ENCODE measurements at regions not wholly inside any gene's neighbourhood (a gene's known extent, or its start where the extent isn't known, plus 50 kb on each side); places are given as distances from the start of the nearest gene placed in this dataset.

DNA sequence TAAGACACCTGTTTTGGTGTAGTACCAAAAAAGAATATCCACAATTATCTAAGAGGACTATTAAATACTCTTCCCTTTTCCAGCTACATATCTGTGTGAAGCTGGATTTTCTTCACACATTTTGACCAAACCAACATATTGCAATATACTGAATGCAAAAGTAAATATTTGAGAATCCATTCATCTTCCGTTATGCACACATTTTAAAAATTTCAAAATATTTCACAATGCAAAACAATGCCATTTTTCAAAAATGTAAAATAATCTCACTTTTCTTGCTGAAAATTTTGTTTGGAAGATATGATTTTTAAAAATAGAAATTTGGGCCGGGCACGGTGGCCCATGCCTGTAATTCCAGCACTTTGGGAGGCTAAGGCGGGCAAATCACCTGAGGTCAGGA lies 133.9 kb upstream of the FUT8 start (continued):
- TF ChIP-seq, protein P1, sequence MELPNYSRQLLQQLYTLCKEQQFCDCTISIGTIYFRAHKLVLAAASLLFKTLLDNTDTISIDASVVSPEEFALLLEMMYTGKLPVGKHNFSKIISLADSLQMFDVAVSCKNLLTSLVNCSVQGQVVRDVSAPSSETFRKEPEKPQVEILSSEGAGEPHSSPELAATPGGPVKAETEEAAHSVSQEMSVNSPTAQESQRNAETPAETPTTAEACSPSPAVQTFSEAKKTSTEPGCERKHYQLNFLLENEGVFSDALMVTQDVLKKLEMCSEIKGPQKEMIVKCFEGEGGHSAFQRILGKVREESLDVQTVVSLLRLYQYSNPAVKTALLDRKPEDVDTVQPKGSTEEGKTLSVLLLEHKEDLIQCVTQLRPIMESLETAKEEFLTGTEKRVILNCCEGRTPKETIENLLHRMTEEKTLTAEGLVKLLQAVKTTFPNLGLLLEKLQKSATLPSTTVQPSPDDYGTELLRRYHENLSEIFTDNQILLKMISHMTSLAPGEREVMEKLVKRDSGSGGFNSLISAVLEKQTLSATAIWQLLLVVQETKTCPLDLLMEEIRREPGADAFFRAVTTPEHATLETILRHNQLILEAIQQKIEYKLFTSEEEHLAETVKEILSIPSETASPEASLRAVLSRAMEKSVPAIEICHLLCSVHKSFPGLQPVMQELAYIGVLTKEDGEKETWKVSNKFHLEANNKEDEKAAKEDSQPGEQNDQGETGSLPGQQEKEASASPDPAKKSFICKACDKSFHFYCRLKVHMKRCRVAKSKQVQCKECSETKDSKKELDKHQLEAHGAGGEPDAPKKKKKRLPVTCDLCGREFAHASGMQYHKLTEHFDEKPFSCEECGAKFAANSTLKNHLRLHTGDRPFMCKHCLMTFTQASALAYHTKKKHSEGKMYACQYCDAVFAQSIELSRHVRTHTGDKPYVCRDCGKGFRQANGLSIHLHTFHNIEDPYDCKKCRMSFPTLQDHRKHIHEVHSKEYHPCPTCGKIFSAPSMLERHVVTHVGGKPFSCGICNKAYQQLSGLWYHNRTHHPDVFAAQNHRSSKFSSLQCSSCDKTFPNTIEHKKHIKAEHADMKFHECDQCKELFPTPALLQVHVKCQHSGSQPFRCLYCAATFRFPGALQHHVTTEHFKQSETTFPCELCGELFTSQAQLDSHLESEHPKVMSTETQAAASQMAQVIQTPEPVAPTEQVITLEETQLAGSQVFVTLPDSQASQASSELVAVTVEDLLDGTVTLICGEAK (IDR thresholded peaks at IDR 0.05), result no peak
- TF ChIP-seq, protein P1 (CRISPR knock-in tag; IDR thresholded peaks at IDR 0.05), result no peak
- TF ChIP-seq CREM (IDR thresholded peaks at IDR 0.05), result 0 out of 2 replicates have a peak, but pooled peaks have one; percentile 12
- TF ChIP-seq CREM (CRISPR knock-in tag; IDR thresholded peaks at IDR 0.05), result no peak
- TF ChIP-seq NCOR1 (IDR thresholded peaks at IDR 0.05; ENCODE audit: borderline replicate concordance, low read length), result no peak
- no peak for TF ChIP-seq HMG20B (CRISPR knock-in tag; conservative IDR thresholded peaks at IDR 0.05)
- no peak for TF ChIP-seq HNRNPL (IDR thresholded peaks at IDR 0.05; ENCODE audit: low read depth, low read length)
- TF ChIP-seq, protein P2, sequence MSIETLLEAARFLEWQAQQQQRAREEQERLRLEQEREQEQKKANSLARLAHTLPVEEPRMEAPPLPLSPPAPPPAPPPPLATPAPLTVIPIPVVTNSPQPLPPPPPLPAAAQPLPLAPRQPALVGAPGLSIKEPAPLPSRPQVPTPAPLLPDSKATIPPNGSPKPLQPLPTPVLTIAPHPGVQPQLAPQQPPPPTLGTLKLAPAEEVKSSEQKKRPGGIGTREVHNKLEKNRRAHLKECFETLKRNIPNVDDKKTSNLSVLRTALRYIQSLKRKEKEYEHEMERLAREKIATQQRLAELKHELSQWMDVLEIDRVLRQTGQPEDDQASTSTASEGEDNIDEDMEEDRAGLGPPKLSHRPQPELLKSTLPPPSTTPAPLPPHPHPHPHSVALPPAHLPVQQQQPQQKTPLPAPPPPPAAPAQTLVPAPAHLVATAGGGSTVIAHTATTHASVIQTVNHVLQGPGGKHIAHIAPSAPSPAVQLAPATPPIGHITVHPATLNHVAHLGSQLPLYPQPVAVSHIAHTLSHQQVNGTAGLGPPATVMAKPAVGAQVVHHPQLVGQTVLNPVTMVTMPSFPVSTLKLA (IDR thresholded peaks at IDR 0.05), result no peak
- TF ChIP-seq YEATS4 (CRISPR knock-in tag; IDR thresholded peaks at IDR 0.05; ENCODE audit: borderline replicate concordance), result no peak
- TF ChIP-seq, protein P3, sequence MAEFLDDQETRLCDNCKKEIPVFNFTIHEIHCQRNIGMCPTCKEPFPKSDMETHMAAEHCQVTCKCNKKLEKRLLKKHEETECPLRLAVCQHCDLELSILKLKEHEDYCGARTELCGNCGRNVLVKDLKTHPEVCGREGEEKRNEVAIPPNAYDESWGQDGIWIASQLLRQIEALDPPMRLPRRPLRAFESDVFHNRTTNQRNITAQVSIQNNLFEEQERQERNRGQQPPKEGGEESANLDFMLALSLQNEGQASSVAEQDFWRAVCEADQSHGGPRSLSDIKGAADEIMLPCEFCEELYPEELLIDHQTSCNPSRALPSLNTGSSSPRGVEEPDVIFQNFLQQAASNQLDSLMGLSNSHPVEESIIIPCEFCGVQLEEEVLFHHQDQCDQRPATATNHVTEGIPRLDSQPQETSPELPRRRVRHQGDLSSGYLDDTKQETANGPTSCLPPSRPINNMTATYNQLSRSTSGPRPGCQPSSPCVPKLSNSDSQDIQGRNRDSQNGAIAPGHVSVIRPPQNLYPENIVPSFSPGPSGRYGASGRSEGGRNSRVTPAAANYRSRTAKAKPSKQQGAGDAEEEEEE (CRISPR knock-in tag; IDR thresholded peaks at IDR 0.05; ENCODE audit: borderline replicate concordance), result no peak
- TF ChIP-seq, protein P4, sequence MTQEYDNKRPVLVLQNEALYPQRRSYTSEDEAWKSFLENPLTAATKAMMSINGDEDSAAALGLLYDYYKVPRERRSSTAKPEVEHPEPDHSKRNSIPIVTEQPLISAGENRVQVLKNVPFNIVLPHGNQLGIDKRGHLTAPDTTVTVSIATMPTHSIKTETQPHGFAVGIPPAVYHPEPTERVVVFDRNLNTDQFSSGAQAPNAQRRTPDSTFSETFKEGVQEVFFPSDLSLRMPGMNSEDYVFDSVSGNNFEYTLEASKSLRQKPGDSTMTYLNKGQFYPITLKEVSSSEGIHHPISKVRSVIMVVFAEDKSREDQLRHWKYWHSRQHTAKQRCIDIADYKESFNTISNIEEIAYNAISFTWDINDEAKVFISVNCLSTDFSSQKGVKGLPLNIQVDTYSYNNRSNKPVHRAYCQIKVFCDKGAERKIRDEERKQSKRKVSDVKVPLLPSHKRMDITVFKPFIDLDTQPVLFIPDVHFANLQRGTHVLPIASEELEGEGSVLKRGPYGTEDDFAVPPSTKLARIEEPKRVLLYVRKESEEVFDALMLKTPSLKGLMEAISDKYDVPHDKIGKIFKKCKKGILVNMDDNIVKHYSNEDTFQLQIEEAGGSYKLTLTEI (CRISPR knock-in tag; conservative IDR thresholded peaks at IDR 0.05), result no peak
- TF ChIP-seq FOXK1 (CRISPR knock-in tag; IDR thresholded peaks at IDR 0.05; ENCODE audit: borderline replicate concordance, low read depth), result no peak
- TF ChIP-seq CEBPB (IDR thresholded peaks at IDR 0.05; ENCODE audit: borderline replicate concordance, low read depth, low read length), result peak; percentile 58
- no peak for TF ChIP-seq ASH2L (IDR thresholded peaks at IDR 0.05; ENCODE audit: insufficient read length, low read depth, low read length)
